ENCODE measurements at regions not wholly inside any gene's neighbourhood (a gene's known extent, or its start where the extent isn't known, plus 50 kb on each side); places are given as distances from the start of the nearest gene placed in this dataset.

GRCh38 chr17:22277595-22277994, 585.3 kb downstream of the KCNJ18 start:
- TF ChIP-seq SUZ12 (IDR thresholded peaks at IDR 0.05) (no peak), ARNT (IDR thresholded peaks at IDR 0.05) (no peak), FOXM1 (IDR thresholded peaks at IDR 0.05; ENCODE audit: borderline replicate concordance) (no peak), HDGF (IDR thresholded peaks at IDR 0.05; ENCODE audit: borderline replicate concordance) (no peak)

All from HEK293T (cell line).